Thymus (tissue), 11 donors: ENCODE measurements at regions not wholly inside any gene's neighbourhood (a gene's known extent, or its start where the extent isn't known, plus 50 kb on each side); places are given as distances from the start of the nearest gene placed in this dataset.
A peak's percentile ranks its signal among the peaks of the same experiment; 100 is the strongest.

Experiments used
- DNase-seq, 9 donors: peaks; one replicate each; pipeline ENCODE4 v3.0.0-alpha.2; 2013; ENCODE audit warnings: low spot score in 9 of 9, low read depth in 6 of 9, missing footprints in 1 of 9
- H3K27ac ChIP-seq, 2 donors: one replicate each; pipeline ENCODE4 v1.5.1; 2013; ENCODE audit warnings: control low read depth in 1 of 2, low read depth in 1 of 2, low read length in 1 of 2, mild to moderate bottlenecking in 1 of 2, moderate library complexity in 1 of 2
- H3K27me3 ChIP-seq, 2 donors: one replicate each; pipeline ENCODE4 v1.5.1; 2013; ENCODE audit warnings: low read length in 1 of 2; ENCODE audit not compliant: control insufficient read depth in 2 of 2, insufficient read depth in 1 of 2
- H3K36me3 ChIP-seq, 2 donors: one replicate each; pipeline ENCODE4 v1.5.1; 2013; ENCODE audit warnings: low read length in 1 of 2, mild to moderate bottlenecking in 1 of 2, moderate library complexity in 1 of 2; ENCODE audit not compliant: control insufficient read depth in 2 of 2, insufficient read depth in 2 of 2
- H3K4me1 ChIP-seq, 2 donors: one replicate each; pipeline ENCODE4 v1.5.1; 2013; ENCODE audit warnings: low read length in 2 of 2; ENCODE audit not compliant: control insufficient read depth in 2 of 2, insufficient read depth in 2 of 2
- H3K4me3 ChIP-seq, 2 donors: one replicate each; pipeline ENCODE4 v1.5.1; 2013; ENCODE audit warnings: low read length in 2 of 2, control low read depth in 1 of 2, mild to moderate bottlenecking in 1 of 2
- H3K9me3 ChIP-seq, 2 donors: one replicate each; pipeline ENCODE4 v1.5.1; 2013; ENCODE audit warnings: low read length in 1 of 2, mild to moderate bottlenecking in 1 of 2; ENCODE audit not compliant: control insufficient read depth in 2 of 2, insufficient read depth in 1 of 2
- WGBS: extraction: QIAGEN DNeasy Blood & Tissue Kit; methylation state at CpG from one replicate; pipeline ENCODE4 v1.1.7; 2013; 5-methylcytosine and 5-hydroxymethylcytosine counted together
- donor health status: healthy.

DNA sequence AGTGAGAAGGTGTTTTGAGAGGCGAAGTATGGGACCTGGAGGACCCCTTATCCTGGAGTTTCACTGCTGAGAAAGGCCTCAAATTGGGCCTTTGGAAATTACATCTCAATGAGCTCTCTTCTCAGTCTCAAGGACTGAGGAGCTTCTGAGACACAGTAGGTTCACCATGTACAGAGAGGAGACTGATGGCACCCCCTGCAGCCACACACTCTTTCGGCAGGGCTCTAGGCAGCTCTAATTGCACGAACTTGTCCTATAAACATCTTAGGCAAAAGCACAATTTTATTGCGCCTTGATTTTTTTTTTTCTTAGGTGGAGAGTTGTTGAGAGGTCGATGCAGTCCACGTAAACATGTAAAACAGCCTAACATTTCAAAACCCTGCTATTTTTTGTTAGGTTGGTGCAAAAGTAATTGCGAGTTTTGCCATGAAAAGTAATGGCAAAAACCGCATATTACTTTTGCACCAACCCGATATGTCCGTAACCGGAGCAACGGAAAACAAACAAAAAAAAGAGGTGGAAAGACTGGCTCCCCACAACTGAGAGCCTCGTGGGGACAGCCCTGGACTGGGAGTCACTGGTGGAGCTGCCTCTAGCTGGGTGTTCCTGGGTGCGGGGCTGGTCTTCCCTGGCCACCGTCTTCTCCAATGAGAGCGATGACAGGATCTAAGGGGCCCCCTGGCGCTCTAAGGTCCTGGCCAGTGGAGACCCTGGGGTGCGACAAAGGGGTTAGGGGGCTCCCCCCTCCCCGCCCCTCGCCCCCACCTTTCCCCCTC lies 84.0 kb upstream of the EYA2 start:
- Histone ChIP-seq H3K27ac (peak overlapping the region in 1 of 2 donors; percentile 11), H3K27me3 (peaks cover 12 to 26% of the 10 kb centered on the region in 2 donors), H3K9me3 (no peaks in the 10 kb centered on the region), H3K4me1 (no peaks in the 10 kb centered on the region), H3K4me3 (no peak overlapping the region), H3K36me3 (no peaks in the 10 kb centered on the region)
- WGBS, result 59% methylated on average over 20 of the region's 20 CpGs
- DNase-seq, result no peak

DNA sequence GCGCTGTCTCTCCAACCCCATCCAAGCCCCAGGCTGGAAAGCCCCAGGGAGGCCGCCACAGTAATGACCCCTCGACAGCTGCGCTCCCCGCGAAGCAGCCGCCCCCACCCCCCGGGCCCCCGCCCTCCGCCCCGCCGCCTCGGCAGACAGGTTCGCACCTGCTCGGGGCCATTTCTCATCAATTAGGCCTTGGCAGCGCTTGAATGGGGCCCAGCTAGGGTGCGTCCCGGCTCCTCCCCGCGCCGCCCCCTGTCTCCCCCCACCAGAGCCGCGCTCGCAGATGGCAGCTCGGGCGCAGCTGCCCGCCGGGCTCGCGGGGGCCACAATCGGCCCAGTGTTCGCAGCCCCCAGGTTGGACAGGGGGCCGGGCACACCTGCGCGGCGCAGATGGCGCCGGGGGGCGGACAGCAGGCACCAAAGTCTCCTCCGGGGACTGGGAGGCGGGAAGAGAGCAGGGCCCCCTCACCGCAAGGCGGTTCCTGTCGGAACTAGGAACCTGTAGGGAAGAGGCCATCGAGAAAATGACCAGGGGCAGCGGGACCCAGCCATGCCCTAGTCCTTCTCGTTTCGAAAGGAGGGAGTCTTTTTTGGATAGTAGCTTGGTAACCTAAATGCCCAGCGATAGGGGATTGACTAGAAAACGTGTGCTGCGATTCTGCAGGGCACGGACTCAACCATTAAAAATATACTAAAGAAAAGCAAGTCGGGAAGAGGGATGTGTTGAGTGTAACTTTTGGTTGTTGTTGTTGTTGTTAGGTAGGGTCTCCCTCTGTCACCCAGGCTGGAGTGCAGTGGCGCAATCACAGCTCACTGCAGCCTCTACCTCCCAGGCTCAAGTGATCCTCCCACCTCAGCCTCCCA lies 83.2 kb upstream of the EYA2 start:
- WGBS, result 14% methylated on average over 54 of the region's 54 CpGs
- Histone ChIP-seq H3K27me3 (peaks cover 12 to 26% of the 10 kb centered on the region in 2 donors), H3K4me3 (no peak overlapping the region), H3K27ac (no peak overlapping the region), H3K36me3 (no peaks in the 10 kb centered on the region), H3K9me3 (no peaks in the 10 kb centered on the region), H3K4me1 (no peaks in the 10 kb centered on the region)
- DNase-seq, result no peak

DNA sequence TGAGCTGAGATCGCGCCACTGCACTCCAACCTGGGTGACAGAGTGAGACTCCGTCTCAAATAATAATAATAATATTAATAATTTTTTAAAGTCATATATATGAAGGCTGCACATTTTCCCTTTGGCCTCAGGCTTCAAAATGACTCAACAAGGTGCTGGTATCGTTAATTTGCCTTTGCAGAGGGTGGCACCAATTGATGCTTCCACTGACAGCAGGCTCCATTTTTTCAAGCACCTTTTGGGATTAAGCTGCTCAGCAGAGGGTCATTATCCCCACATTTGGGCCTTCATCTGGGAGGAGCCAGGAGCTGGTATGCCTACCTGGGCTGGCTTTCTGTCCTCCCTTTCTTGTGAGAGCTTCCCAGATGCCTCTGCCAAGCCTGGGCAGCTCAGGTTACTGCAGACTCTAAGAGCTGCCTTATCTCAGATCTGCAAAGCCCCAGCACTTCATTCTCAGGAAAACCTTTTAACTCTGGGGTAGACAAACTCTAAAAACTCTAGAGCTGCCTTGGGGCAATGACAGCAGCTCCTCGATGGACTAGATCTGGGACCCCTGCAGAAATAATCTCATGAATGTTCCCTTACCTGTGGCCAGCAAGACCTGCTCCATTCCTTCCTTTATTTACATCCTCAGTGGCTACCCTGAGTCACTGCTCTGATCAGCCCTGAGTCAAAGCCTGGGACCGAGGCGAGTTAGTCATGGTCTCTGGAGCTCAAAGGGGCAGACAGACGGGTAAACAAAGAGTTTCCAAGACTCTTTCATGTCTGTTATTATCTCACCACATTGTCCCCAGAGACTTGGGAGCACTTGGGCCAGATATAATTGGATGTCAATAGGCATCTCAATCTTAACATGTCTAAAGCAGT lies 80.0 kb upstream of the EYA2 start:
- no peaks in the 10 kb centered on the region for H3K9me3 ChIP-seq
- H3K27ac ChIP-seq, result no peak overlapping the region
- WGBS, result 59% methylated on average over 8 of the region's 8 CpGs
- H3K36me3 ChIP-seq, result no peaks in the 10 kb centered on the region
- peaks cover 12 to 26% of the 10 kb centered on the region in 2 donors for H3K27me3 ChIP-seq
- no peak overlapping the region for H3K4me3 ChIP-seq
- H3K4me1 ChIP-seq, result no peaks in the 10 kb centered on the region
- no peak for DNase-seq

DNA sequence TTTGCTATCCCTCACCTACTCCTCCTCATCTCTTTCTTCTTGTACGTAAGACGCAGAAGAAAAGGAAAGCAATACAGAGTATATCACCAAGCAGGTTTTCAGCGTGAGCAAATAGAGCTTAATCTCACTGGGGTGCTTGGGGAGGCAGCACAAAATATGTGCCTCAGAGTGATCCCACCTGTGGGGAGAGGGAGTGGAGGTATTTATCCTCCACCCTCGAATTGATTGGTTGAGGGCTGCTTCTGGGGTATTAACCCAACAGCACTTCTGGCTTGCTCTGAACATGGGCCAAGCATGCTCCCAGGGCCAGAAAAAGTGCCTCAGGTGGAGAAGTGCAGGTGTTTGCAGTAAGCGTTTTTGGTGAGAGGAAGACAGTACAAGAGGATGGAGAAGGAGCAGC lies 78.5 kb upstream of the EYA2 start:
- 87% methylated on average over 5 of the region's 5 CpGs for WGBS
- DNase-seq, result no peak
- Histone ChIP-seq H3K4me3 (no peak overlapping the region), H3K27me3 (peaks cover 8 to 11% of the 10 kb centered on the region in 2 donors), H3K36me3 (no peaks in the 10 kb centered on the region), H3K27ac (no peak overlapping the region), H3K9me3 (no peaks in the 10 kb centered on the region), H3K4me1 (no peaks in the 10 kb centered on the region)

DNA sequence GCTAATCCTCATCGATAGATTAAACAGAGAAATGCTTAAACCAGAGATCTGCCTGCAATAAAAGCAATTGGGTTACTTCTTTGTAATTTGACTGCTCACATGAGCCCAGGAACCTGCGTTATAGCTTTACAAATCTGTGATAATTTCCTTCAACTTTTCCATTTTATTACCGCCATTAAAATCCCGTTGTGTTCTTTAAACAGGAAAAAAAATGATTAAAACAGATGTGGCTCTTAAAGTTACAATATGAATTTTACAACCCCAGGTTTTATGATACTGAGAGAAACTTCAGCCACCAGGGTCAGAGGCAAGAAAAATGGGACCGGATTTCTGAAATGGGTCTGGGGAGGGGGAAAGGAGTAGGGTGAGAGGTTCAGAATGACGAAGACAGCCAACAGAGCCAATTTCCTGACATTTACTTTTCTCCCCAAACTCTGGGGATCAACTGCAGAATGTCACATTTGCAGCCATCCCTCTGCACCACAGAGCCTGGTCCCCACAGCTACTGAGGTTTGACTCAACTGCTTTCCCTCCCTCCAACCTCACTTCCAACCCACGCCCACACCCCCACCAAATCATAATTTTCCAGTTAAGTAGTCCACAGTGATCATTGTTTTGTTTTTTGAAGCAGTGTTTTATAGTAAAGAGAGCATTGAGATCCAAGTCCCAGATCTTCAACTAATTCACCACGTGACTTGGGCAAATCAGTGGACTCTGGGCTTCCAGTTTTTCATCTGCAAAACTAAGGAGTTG lies 77.6 kb upstream of the EYA2 start:
- no peak for DNase-seq
- Histone ChIP-seq H3K9me3 (no peaks in the 10 kb centered on the region), H3K4me1 (no peaks in the 10 kb centered on the region), H3K27ac (no peak overlapping the region), H3K4me3 (no peak overlapping the region), H3K36me3 (no peaks in the 10 kb centered on the region), H3K27me3 (peaks cover 0 to 1% of the 10 kb centered on the region in 2 donors)
- WGBS, result 79% methylated on average over 8 of the region's 8 CpGs

DNA sequence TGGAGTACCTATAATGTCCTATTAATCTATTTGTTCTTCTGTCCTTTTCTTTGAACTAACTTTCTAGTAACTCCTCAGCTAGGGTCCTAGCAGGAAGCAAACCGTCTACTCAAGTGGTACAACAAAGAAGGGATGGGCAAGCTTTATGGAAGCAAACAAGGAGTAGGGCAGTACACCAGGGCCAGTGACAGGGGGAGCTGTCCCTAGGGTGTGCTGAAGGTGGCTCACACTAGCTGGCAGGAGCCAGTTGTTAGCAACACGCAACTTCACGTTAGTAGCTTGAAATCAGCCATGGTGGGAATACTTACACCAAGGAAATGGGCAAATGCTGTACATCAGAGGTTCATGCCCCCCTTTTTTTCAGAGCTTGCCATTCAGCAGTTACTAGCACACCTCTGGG lies 74.0 kb upstream of the EYA2 start:
- 69% methylated on average over 3 of the region's 3 CpGs for WGBS
- Histone ChIP-seq H3K27me3 (no peaks in the 10 kb centered on the region), H3K36me3 (no peaks in the 10 kb centered on the region), H3K4me1 (no peaks in the 10 kb centered on the region), H3K27ac (no peak overlapping the region), H3K9me3 (no peaks in the 10 kb centered on the region), H3K4me3 (no peak overlapping the region)
- no peak for DNase-seq

GRCh38 chr20:46823271-46823751 lies 71.3 kb upstream of the EYA2 start:
- Histone ChIP-seq H3K27me3 (no peaks in the 10 kb centered on the region), H3K4me1 (no peaks in the 10 kb centered on the region), H3K27ac (no peak overlapping the region), H3K9me3 (no peaks in the 10 kb centered on the region), H3K4me3 (no peak overlapping the region), H3K36me3 (no peaks in the 10 kb centered on the region)
- 94% methylated on average over 5 of the region's 5 CpGs for WGBS
- DNase-seq, result no peak

- H3K9me3 ChIP-seq, result no peaks in the 10 kb centered on the region
- H3K4me1 ChIP-seq, result no peaks in the 10 kb centered on the region
- H3K27ac ChIP-seq, result no peak overlapping the region
- no peaks in the 10 kb centered on the region for H3K36me3 ChIP-seq
- DNase-seq, result no peak
- H3K4me3 ChIP-seq, result no peak overlapping the region
- no peaks in the 10 kb centered on the region for H3K27me3 ChIP-seq
- 95% methylated on average over 3 of the region's 3 CpGs for WGBS
Measured at GRCh38 chr20:46823753-46824152, 70.9 kb upstream of the EYA2 start.
